Omental fat pad (tissue), 3 donors: ENCODE measurements at regions not wholly inside any gene's neighbourhood (a gene's known extent, or its start where the extent isn't known, plus 50 kb on each side); places are given as distances from the start of the nearest gene placed in this dataset.

Experiments
- ATAC-seq: fragments of 150-250 bp; one replicate; pipeline ENCODE4 v1.9.1; 2016; ENCODE audit warnings: mild to moderate bottlenecking, moderate library complexity; ENCODE audit not compliant: low FRiP score
- DNase-seq: peaks from one replicate; pipeline ENCODE4 v3.0.0-alpha.2; 2019; ENCODE audit warnings: low spot score
- TF ChIP-seq, protein P1 (sequence below), 3 donors: fragments of 450-650 bp; IDR thresholded peaks; one replicate each; pipeline ENCODE4 v1.5.1; 2016 to 2017; ENCODE audit warnings: antibody characterized with exemption in 3 of 3, mild to moderate bottlenecking in 3 of 3, moderate library complexity in 2 of 3

DNA sequence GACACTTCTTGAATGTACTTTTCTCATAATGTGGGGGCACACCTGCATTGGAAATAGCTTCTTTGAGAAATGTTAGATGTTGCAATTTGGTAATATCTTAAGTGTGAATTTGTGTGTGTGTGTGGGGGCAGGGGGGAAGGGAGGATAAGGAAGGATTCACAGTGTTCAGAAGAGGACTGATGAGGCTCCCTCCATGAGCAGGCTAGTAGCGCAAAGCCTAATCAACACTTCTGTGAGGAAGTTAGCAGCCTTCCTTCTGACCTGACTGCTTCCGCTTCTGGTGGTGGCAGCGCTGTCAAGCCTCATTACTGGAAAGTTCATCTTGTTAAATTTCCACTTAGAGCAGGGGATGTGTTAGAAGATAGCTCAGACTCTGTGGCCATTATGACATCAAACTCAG lies 295.4 kb upstream of the SPRED2 start:
- TF ChIP-seq, protein P1, sequence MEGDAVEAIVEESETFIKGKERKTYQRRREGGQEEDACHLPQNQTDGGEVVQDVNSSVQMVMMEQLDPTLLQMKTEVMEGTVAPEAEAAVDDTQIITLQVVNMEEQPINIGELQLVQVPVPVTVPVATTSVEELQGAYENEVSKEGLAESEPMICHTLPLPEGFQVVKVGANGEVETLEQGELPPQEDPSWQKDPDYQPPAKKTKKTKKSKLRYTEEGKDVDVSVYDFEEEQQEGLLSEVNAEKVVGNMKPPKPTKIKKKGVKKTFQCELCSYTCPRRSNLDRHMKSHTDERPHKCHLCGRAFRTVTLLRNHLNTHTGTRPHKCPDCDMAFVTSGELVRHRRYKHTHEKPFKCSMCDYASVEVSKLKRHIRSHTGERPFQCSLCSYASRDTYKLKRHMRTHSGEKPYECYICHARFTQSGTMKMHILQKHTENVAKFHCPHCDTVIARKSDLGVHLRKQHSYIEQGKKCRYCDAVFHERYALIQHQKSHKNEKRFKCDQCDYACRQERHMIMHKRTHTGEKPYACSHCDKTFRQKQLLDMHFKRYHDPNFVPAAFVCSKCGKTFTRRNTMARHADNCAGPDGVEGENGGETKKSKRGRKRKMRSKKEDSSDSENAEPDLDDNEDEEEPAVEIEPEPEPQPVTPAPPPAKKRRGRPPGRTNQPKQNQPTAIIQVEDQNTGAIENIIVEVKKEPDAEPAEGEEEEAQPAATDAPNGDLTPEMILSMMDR (IDR thresholded peaks at IDR 0.05), result no peak
- no peak for ATAC-seq

DNA sequence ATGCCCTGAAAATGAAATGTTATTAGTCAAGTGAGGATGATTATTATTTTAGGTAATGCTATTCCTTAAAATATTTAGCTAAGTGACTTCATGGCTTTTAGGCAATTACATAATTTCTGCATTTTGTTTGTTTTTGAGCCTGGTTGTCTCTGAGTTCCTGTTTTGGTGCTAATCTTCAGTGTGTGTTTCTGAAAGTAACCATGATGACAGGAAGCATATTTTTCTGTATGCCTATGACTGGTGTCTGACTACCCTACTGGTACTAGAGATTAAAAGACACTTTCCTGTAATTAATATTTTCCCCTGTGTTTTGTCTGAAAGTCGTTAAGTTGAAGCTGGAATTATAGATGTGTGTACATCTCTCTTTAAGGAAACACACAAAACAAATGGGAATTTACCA lies 295.0 kb upstream of the SPRED2 start:
- DNase-seq (no peak), ATAC-seq (no peak)
- TF ChIP-seq, protein P1 (IDR thresholded peaks at IDR 0.05), result no peak

More for the DNA sequence above, 295.4 kb upstream of the SPRED2 start:
- DNase-seq, result no peak

DNA sequence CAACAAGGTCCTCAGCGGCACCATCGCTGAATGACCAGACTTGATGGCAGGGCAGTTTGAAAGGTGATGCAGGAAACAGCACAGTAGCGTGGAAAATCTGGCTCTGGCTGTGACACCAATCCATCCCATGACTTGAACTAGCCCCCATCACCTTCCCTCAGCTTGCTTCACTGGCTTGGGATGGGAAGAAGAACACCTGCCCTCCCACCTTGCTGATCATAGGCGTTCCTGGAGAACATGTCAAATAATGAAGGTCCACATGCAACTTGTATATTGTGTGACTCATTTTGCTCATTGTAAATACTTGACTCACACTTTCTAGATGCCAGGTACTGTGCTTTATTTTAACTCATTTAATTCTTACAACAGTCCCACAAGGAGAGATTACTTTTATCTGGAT lies 292.4 kb upstream of the SPRED2 start:
- TF ChIP-seq, protein P1 (IDR thresholded peaks at IDR 0.05), result no peak
- ATAC-seq, result no peak
- DNase-seq, result no peak

DNA sequence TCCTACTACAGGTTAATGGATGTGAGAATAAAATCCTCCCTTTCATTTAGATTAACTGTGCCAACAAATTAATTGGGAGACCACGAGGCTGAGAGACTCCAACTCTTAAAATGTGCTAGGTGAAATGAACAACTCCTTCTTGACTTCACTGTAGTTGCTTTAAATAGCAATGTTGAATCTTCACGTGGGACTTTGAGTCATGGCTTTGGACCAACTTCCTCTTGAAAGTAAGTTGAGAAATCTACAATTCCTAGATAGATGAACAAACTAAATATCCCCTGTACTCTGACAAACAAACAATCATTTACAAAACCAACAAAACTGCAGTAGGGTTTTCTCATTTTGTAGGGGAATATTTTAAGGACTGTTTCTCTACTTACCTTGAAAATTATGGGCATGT lies 291.9 kb upstream of the SPRED2 start:
- TF ChIP-seq, protein P1 (IDR thresholded peaks at IDR 0.05), result no peak
- DNase-seq (no peak), ATAC-seq (no peak)

DNA sequence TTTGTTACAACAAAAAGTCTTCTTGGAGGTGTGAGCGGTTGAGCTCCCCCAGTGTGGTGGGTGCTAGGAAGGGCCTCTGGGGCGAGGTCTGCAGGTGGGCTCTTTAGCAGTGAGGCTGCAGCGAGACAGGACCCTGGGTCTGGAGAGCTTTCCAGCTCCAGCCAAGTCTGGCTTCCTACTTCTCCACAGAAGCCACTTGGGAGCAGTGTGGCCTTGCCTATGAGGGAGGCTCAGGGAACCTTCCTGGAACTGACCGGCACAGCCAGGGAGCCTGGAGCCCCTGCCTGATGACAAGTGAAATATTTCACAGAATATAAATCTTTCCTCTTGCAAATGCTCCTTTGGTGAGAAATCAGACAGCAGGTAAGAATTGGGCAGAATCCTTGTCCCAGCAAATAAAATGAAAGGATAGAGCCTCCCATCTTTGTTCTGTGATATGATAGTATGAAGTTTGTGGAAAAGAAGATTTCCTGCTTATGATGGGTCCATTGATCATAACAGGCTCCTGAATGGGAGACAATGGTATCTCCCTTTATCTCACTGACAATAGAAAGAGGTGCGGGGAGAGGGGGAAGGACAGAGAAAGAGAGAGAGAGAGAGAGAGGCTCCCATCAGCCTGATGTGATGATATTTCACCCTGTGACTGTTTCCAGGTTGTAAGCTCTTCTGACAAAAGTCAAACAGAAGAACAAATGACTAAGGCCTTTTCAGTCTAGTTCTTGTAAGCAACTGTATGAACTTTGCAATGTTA lies 289.8 kb upstream of the SPRED2 start:
- ATAC-seq, result peak; percentile 68

DNA sequence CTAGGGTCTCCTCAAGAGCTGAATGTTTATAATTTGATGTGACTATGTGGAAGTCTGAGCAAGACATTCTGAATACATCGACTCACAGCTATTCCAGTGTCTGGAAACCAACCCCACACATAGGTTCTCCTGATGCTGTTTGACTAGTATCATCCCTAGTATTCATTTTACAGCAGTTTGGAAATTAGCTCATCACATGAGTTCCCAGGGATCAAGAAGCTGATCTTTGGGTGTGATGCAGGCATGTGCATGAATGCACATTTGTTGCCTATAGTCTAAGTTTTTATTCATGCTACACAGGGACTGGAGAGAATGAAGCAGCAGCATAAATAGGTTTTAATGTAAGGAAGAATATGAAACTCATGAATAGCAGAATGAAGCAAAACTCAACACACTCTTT lies 284.3 kb upstream of the SPRED2 start:
- DNase-seq (no peak), ATAC-seq (no peak)
- TF ChIP-seq, protein P1 (IDR thresholded peaks at IDR 0.05), result no peak

More for the DNA sequence above, 289.8 kb upstream of the SPRED2 start:
- TF ChIP-seq, protein P1 (IDR thresholded peaks at IDR 0.05), result no peak
- DNase-seq, result no peak

DNA sequence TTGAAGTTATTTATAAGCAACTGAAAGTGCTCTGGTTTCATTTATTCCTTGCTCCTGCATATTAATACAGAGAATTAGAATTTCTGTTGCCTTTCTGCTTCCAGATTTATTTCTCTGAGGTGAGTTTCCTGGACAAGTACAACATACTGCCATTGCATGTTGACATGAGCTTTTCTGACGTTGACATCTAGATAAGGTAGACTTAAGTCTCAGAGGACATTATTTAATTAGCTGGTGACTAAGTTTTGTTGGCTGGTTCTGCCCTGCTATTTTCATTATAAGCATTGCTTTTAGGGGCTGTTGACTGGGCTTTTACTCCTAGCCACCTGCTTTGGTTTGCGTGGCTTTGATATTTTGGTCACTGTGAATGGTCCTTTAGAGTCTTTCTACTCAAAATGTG lies 282.9 kb upstream of the SPRED2 start:
- TF ChIP-seq, protein P1 (IDR thresholded peaks at IDR 0.05), result no peak
- no peak for DNase-seq
- ATAC-seq, result no peak
